ENCODE measurements at regions not wholly inside any gene's neighbourhood (a gene's known extent, or its start where the extent isn't known, plus 50 kb on each side); places are given as distances from the start of the nearest gene placed in this dataset.

DNA sequence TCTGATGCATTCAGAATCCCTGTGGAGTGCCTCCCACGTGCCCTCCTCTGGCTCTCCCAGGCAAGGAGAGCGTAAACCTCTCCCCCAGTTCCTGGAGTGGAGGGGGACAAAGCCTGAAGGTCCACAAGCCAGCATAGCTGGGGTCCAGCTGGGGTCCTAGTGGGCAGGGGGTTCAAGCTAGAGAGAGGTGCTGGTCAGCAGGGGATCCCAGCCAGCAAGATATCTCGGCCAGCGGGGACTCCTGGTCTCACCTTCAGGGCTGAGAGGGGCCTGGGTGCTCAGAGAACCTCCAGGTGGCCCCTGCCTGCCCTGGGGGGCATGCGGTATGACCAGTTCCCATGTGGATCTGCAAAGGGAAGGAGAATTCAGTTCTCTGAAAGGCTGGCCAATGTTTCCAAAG is 413.7 kb downstream of the TCERG1L start:
- TF ChIP-seq, protein P1, sequence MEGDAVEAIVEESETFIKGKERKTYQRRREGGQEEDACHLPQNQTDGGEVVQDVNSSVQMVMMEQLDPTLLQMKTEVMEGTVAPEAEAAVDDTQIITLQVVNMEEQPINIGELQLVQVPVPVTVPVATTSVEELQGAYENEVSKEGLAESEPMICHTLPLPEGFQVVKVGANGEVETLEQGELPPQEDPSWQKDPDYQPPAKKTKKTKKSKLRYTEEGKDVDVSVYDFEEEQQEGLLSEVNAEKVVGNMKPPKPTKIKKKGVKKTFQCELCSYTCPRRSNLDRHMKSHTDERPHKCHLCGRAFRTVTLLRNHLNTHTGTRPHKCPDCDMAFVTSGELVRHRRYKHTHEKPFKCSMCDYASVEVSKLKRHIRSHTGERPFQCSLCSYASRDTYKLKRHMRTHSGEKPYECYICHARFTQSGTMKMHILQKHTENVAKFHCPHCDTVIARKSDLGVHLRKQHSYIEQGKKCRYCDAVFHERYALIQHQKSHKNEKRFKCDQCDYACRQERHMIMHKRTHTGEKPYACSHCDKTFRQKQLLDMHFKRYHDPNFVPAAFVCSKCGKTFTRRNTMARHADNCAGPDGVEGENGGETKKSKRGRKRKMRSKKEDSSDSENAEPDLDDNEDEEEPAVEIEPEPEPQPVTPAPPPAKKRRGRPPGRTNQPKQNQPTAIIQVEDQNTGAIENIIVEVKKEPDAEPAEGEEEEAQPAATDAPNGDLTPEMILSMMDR (IDR thresholded peaks at IDR 0.05) = no peak
- H3K4me1 ChIP-seq (ENCODE audit: low read depth) = no peaks in the 10 kb centered on the region
- intact Hi-C loops (cut with DNase I, micrococcal nuclease) = no loop called here
- DNase-seq (no peak), ATAC-seq (no peak)
- no peak overlapping the region for H3K4me3 ChIP-seq
- no peaks in the 10 kb centered on the region for H3K36me3 ChIP-seq (ENCODE audit: low read depth)
- H3K9me3 ChIP-seq = no peaks in the 10 kb centered on the region

DNA sequence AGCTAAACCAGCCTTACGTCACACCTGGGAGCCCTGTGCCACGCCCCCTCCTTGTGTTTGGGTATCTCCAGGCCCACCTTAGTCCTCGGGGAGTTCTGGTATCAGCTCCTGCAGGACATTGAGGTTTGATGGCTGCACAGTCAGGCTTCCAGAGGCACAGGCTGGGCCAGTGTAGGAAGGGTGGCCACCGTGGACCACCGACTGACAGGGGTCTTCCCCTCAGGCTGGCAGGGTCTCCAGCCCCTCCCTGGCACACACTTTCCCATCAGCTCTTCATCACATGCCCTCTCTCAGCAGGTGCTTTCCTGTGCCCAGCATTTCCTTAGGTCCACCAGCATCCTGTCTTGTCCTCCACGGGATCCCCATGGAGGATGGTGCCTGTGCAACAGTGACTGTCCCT is 413.1 kb downstream of the TCERG1L start:
- intact Hi-C loops (cut with DNase I, micrococcal nuclease) = no loop called here
- Histone ChIP-seq H3K36me3 (ENCODE audit: low read depth) (no peaks in the 10 kb centered on the region), H3K9me3 (no peaks in the 10 kb centered on the region), H3K4me1 (ENCODE audit: low read depth) (no peaks in the 10 kb centered on the region), H3K4me3 (no peak overlapping the region)
- DNase-seq (no peak), ATAC-seq (no peak)
- TF ChIP-seq, protein P1 (IDR thresholded peaks at IDR 0.05) = no peak

DNA sequence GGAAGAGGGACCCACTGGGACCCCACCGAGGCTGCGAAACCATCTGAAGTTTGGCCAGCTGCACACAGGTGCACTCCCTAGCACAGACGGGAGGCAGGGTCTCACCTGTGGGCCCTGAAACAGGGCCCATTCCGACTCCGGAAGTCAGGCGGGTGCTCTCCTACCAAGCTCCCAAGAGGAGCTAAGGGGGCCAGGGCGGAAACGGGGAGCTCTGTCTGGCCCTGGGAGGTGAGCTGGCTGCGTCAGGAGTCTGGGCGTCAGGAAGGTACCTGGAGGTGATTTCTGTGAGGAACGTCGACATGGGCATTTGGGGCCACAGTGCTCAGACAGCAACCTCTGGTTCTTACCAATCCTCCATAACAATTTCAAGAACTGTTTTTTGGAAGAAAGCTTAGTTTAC is 411.7 kb downstream of the TCERG1L start:
- no peaks in the 10 kb centered on the region for H3K4me1 ChIP-seq (ENCODE audit: low read depth)
- no peak for ATAC-seq
- TF ChIP-seq, protein P1 (IDR thresholded peaks at IDR 0.05) = no peak
- no peak overlapping the region for H3K4me3 ChIP-seq
- DNase-seq = no peak
- no peaks in the 10 kb centered on the region for H3K36me3 ChIP-seq (ENCODE audit: low read depth)
- no peaks in the 10 kb centered on the region for H3K9me3 ChIP-seq
- intact Hi-C loops (cut with DNase I, micrococcal nuclease) = no loop called here

DNA sequence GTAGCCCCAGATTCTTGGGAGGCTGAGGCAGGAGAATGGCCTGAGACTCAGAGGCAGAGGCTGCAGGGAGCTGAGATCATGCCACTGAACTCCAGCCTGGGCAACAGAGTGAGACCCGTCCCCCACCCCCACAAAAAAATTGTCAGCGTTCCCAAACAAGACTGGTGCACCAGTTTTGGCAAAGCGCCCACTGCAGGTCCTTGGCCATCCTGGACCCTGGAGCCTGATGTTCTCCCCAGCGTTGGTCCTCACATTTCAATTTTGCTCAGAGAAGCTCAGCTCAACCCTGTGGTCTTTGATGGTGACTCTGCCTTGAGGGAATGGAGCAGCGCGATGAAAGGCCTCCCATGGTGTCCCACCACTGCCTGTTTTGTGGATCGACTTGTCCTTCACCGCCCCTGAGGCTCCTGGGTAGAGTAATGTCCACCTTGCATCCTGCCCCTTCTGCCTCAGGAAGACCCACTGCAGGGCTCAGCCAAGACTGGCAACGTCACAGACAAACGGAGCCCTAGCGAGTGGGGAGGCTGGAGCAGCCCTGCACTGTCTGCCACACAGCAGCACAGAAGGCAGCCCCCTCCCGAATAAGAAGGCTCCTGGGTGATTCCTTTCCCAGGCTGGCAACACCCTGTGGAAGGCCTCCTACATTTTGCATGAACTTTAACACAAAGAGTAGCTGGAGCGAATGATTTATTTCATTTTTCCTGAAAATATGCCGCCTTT is 410.9 kb downstream of the TCERG1L start:
- H3K9me3 ChIP-seq = peaks cover 2% of the 10 kb centered on the region
- TF ChIP-seq, protein P1 (IDR thresholded peaks at IDR 0.05) = no peak
- H3K4me3 ChIP-seq = no peak overlapping the region
- DNase-seq (no peak), ATAC-seq (no peak)
- intact Hi-C loops (cut with DNase I, micrococcal nuclease) = no loop called here
- H3K4me1 ChIP-seq (ENCODE audit: low read depth) = no peaks in the 10 kb centered on the region
- no peaks in the 10 kb centered on the region for H3K36me3 ChIP-seq (ENCODE audit: low read depth)

DNA sequence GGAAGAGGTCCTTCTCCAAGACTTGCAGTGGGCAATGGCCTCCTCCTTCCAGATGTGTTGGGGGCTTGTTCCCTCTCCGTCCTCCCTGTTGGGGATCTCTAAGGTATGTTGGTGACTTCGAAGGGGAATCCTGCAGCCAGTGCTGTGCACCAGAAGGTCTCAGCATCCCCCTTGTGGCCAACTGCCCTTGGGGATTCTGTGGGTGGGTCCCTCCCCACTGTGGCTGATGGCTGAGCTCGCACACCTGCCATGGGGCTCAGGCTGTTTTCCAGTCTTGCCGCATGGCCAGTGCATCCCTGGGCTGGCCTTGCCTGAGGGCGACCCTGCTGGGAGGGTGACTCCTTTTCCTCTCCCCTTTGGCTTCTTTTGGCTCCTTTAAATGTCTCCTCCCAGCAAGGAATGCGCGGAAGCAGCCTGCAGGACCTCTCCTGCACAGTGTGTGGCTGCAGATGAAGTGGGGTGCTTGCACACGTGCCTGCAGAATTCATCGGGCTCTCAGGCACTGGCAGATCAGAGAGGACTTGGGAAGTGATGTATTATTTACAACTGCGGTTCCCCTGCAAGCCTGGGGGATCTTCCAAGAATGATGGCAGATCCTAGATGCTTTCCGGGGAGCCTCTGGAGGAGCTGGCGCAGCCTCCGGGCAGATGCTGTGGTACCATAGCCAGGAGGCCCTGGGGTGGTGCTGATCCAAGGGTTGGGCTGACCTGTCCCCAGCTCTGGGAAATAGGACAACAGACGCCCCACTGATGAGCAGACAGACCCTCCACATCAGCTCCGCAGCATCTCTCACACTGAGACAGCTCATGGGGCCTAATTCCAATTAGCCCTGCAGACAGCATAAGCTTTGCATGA is 410.0 kb downstream of the TCERG1L start:
- TF ChIP-seq, protein P1 (IDR thresholded peaks at IDR 0.05) = no peak
- ATAC-seq = no peak
- intact Hi-C loops (cut with DNase I, micrococcal nuclease) = no loop called here
- peaks cover 2% of the 10 kb centered on the region for H3K9me3 ChIP-seq
- no peak overlapping the region for H3K4me3 ChIP-seq
- H3K4me1 ChIP-seq (ENCODE audit: low read depth) = no peaks in the 10 kb centered on the region
- no peak for DNase-seq
- no peaks in the 10 kb centered on the region for H3K36me3 ChIP-seq (ENCODE audit: low read depth)
